Endothelial cell of umbilical vein (primary cell): ENCODE measurements at regions not wholly inside any gene's neighbourhood (a gene's known extent, or its start where the extent isn't known, plus 50 kb on each side); places are given as distances from the start of the nearest gene placed in this dataset.

ENCODE experiments used
- TF ChIP-seq, protein P1 (sequence below), 2 donors: IDR thresholded peaks; 1 replicate in 1 of 2; 2 replicates in 1 of 2; pipeline ENCODE4 v1.5.1; 2011; ENCODE audit warnings: low read length in 2 of 2, mild to moderate bottlenecking in 2 of 2, moderate library complexity in 2 of 2, control low read depth in 1 of 2, inconsistent platforms in 1 of 2, low read depth in 1 of 2; ENCODE audit not compliant: insufficient read depth in 1 of 2; ENCODE audit errors: extremely low read depth in 1 of 2
- TF ChIP-seq, protein P2 (sequence below): IDR thresholded peaks from 2 replicates; pipeline ENCODE4 v1.6.1; 2011; ENCODE audit not compliant: insufficient read depth, insufficient read length

DNA sequence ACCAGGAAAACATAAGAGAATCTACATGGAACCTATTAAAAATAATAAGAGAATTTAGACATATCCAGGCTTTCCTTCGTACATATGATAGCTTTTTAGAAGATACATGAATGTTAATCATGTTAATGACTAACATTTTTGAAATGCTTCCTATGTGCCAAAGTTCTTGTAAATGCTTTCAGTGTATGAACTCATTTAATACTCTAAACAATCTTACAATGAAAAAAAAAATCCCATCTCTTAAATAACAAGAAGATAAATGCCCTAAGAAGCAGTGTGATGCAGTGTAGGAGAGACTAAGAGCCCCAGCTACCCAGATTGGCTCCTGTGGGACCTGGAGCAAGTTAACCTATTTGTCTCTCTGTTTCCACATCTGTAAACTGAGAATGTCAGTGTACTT lies 220.4 kb upstream of the MYOCD start:
- TF ChIP-seq, protein P1, sequence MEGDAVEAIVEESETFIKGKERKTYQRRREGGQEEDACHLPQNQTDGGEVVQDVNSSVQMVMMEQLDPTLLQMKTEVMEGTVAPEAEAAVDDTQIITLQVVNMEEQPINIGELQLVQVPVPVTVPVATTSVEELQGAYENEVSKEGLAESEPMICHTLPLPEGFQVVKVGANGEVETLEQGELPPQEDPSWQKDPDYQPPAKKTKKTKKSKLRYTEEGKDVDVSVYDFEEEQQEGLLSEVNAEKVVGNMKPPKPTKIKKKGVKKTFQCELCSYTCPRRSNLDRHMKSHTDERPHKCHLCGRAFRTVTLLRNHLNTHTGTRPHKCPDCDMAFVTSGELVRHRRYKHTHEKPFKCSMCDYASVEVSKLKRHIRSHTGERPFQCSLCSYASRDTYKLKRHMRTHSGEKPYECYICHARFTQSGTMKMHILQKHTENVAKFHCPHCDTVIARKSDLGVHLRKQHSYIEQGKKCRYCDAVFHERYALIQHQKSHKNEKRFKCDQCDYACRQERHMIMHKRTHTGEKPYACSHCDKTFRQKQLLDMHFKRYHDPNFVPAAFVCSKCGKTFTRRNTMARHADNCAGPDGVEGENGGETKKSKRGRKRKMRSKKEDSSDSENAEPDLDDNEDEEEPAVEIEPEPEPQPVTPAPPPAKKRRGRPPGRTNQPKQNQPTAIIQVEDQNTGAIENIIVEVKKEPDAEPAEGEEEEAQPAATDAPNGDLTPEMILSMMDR (IDR thresholded peaks at IDR 0.05; ENCODE audit: extremely low read depth in 1 of 2, insufficient read depth in 1 of 2, low read depth in 1 of 2, low read length in 2 of 2): no peak
- TF ChIP-seq, protein P2, sequence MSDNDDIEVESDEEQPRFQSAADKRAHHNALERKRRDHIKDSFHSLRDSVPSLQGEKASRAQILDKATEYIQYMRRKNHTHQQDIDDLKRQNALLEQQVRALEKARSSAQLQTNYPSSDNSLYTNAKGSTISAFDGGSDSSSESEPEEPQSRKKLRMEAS: no peak
